GM19239 (cell line): ENCODE measurements at regions not wholly inside any gene's neighbourhood (a gene's known extent, or its start where the extent isn't known, plus 50 kb on each side); places are given as distances from the start of the nearest gene placed in this dataset.
A peak's percentile ranks its signal among the peaks of the same experiment; 100 is the strongest.

Experiments
- DNase-seq: peaks from one replicate; pipeline ENCODE4 v3.0.0; 2011; ENCODE audit warnings: low spot score; ENCODE audit not compliant: insufficient read length
- FAIRE-seq: peaks from 2 replicates; lab custom pipeline; 2011; peaks lifted over from hg19 to GRCh38; lab: Jason Lieb, UNC

GRCh38 chr2:217097346-217097745 lies 237.5 kb upstream of the TNP1 start:
- FAIRE-seq (no peak), DNase-seq (no peak)

GRCh38 chr2:217096474-217097225 lies 236.8 kb upstream of the TNP1 start:
- FAIRE-seq (no peak), DNase-seq (no peak)

GRCh38 chr2:217095511-217096205 lies 235.8 kb upstream of the TNP1 start:
- FAIRE-seq (no peak), DNase-seq (no peak)

- FAIRE-seq (no peak), DNase-seq (no peak)
Observed at GRCh38 chr2:217092710-217093379, 233.0 kb upstream of the TNP1 start.

GRCh38 chr2:217091531-217091930 lies 231.7 kb upstream of the TNP1 start:
- FAIRE-seq (no peak), DNase-seq (no peak)

GRCh38 chr2:217090884-217091283 lies 231.0 kb upstream of the TNP1 start:
- FAIRE-seq, result no peak
- no peak for DNase-seq

GRCh38 chr2:217090024-217090473 lies 230.2 kb upstream of the TNP1 start:
- peak; percentile 38 for DNase-seq
- peak; percentile 86 for FAIRE-seq

- peak; percentile 64 for FAIRE-seq
- DNase-seq, result no peak
Observed at GRCh38 chr2:217086718-217087117, 226.9 kb upstream of the TNP1 start.

GRCh38 chr2:217086038-217086522 lies 226.2 kb upstream of the TNP1 start:
- FAIRE-seq, result peak; percentile 81
- DNase-seq, result no peak

GRCh38 chr2:217085543-217085942 lies 225.7 kb upstream of the TNP1 start:
- FAIRE-seq, result no peak
- no peak for DNase-seq

GRCh38 chr2:217081799-217082198 lies 221.9 kb upstream of the TNP1 start:
- FAIRE-seq, result no peak
- DNase-seq, result no peak

GRCh38 chr2:217079165-217079564 lies 219.3 kb upstream of the TNP1 start:
- FAIRE-seq, result no peak
- no peak for DNase-seq

- DNase-seq (no peak), FAIRE-seq (no peak)
Observed at GRCh38 chr2:217077831-217078407, 218.1 kb upstream of the TNP1 start.

- DNase-seq (no peak), FAIRE-seq (no peak)
Observed at GRCh38 chr2:217076657-217077232, 216.9 kb upstream of the TNP1 start.

- DNase-seq (no peak), FAIRE-seq (no peak)
Observed at GRCh38 chr2:217076058-217076435, 216.2 kb upstream of the TNP1 start.

GRCh38 chr2:217075268-217076057 lies 215.6 kb upstream of the TNP1 start:
- DNase-seq (no peak), FAIRE-seq (no peak)

- FAIRE-seq, result no peak
- no peak for DNase-seq
Observed at GRCh38 chr2:217074576-217075255, 214.9 kb upstream of the TNP1 start.

- DNase-seq (no peak), FAIRE-seq (no peak)
Observed at GRCh38 chr2:217071416-217071815, 211.6 kb upstream of the TNP1 start.

- DNase-seq, result no peak
- FAIRE-seq, result no peak
Observed at GRCh38 chr2:217070611-217071010, 210.7 kb upstream of the TNP1 start.
